ENCODE measurements at regions not wholly inside any gene's neighbourhood (a gene's known extent, or its start where the extent isn't known, plus 50 kb on each side); places are given as distances from the start of the nearest gene placed in this dataset.
"Not testable (repeated sequence)": the region's sequence is repeated elsewhere in the genome, so short reads cannot be mapped to it uniquely, and the experiment has no call there.

DNA sequence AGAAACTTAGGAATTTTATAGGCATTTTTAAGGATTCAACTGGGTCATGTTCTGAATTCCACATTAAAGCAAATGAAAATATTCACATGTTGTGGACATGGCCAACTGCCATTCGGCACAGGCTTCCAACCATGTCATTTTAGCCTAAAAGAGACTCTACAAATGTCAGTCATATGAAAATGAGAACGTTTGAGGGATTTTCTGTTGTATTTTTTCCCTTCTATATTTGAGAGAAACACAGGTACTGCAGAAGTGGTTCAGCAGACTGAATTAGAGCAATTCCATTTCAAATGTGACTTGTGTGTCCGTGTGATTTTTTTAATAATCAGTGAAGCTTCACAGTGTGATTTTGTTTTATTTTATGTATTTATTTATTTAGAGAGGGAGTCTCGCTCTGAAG, 124.3 kb downstream of the TP53TG3F start:
- DNase-seq (ENCODE audit: low read depth in 2 of 2); H3K4me3 ChIP-seq (replicated peaks in 1 of 2; ENCODE audit: low read depth in 2 of 2, low read length in 2 of 2): not testable (repeated sequence)

DNA sequence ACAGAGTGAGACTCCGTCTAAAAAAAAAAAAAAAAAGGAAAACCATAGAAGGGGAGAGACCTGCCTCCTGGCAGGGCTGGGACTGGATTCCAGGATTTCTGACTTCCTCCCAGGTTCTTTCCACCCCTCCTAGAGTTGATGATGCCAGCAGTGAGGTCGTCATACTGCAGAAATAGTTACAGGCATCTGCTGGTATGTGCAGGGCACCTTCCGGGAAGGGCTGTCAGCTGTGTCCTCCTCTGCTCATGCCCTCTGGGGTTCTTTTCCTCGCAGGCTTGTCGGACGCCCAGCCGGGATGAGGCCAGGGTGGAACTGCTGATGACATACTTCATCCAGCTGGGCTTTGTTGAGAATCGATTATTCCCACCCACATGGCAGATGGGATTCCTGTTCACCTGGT, 129.2 kb downstream of the TP53TG3F start:
- not testable (repeated sequence) for H3K4me3 ChIP-seq (replicated peaks in 1 of 2; ENCODE audit: low read depth in 2 of 2, low read length in 2 of 2)

DNA sequence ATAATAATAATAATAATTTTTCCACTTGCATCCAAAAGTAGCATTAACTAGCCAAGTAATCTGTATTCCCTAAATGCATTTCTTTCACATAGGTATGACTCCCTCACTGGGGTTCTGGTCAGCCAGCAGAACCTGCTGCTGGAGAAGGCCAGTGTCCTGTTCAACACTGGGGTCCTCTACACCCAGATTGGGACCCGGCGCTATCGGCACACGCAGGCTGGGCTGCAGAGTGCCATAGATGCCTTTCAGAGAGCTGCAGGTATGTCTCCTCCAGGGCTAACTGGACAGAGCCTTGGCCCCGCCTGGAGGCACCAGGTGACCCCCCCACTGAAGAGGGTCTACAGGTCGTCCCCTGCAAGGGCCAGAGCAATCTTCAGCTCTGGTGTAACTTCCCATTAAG, 133.9 kb downstream of the TP53TG3F start:
- DNase-seq (ENCODE audit: low read depth in 2 of 2); H3K4me3 ChIP-seq (replicated peaks in 1 of 2; ENCODE audit: low read depth in 2 of 2, low read length in 2 of 2): not testable (repeated sequence)

More for the DNA sequence above, 129.2 kb downstream of the TP53TG3F start:
- DNase-seq (ENCODE audit: low read depth in 2 of 2): not testable (repeated sequence)

DNA sequence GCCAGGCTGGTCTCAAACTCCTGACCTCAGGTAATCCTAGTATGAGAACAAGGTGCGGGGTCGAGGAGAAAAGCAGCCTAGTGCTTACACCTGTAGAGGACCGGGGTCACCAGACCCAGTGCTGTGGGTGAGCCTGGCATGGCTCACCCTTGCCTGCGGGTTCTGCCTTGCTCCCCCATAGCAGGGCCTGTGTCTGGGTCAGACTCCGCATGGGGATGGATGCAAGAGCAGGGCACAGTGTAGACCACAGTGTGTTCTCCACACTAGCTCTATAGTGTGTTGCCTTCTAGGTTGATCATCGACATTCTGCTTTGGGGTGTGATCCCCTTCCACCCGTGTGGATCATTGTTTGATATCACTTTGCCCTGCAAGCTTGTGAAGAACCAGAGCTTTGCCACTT, 135.7 kb downstream of the TP53TG3F start:
- H3K4me3 ChIP-seq (replicated peaks in 1 of 2; ENCODE audit: low read depth in 2 of 2, low read length in 2 of 2); DNase-seq (ENCODE audit: low read depth in 2 of 2): not testable (repeated sequence)

DNA sequence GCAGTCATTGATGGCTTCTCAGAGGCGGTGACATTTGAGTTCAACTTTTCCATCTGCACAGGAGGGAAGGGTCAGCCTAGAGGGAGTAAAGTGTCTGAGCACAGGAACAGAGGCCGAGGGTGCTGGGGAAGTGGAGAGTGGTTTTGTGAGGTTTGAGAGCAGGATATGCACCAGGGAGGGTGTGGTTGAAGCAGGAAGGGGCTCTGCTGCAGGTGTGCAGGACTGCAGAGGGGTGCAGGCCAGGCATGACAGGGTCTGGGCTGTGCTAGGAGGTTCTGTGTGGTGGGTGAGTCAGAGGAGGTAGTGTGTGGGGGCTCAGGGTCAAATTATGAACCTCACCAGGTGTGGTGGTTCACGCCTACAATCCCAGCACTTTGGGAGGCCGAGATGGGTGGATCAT, 141.6 kb downstream of the TP53TG3F start:
- not testable (repeated sequence) for DNase-seq (ENCODE audit: low read depth in 2 of 2); H3K4me3 ChIP-seq (replicated peaks in 1 of 2; ENCODE audit: low read depth in 2 of 2, low read length in 2 of 2)

DNA sequence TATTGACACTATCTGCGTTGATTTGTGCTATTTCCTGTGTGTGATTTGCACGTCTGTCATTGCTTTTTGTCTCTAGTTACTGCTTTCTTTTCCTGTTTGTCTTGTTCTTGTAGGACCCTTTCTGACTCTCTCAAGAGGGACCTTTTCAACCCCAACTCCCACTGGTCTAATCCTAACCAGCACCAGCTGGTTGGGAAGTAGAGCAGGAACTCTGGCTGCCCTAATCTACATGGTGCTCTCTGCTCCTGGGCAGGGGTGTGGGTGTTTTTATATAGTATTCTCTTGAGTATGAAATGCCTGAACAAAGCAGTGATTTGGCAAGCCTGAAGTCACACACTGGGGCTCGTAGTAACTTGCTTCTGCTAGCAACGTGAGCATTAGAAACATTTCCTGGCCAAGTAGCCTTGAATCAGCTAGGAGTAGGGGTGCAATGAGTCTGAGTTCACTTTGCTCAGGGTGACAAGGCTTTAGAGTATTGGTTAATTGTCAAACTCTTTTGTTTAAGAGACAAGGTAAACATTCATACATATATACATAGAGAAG, 164.2 kb downstream of the TP53TG3F start:
- H3K4me3 ChIP-seq (replicated peaks in 1 of 2; ENCODE audit: low read depth in 2 of 2, low read length in 2 of 2); DNase-seq (ENCODE audit: low read depth in 2 of 2): not testable (repeated sequence)

DNA sequence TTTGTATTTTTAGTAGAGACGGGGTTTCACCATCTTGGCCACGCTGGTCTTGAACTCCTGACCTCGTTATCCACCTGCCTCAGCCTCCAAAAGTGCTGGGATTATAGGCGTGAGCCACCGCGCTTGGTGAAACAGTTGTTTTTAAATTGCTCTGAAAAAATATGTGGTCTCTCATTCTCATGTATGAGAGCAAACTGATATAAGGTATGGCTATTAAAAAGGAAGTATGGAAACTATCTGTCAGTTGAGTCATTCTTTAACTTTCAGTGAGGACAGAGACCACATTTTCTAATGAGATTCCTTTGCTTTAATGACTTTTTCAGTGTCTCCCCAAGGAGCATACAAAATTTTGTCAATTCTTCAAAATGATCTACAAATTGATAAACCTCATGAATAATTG, 169.5 kb downstream of the TP53TG3F start:
- H3K4me3 ChIP-seq (replicated peaks in 1 of 2; ENCODE audit: low read depth in 2 of 2, low read length in 2 of 2); DNase-seq (ENCODE audit: low read depth in 2 of 2): not testable (repeated sequence)

DNA sequence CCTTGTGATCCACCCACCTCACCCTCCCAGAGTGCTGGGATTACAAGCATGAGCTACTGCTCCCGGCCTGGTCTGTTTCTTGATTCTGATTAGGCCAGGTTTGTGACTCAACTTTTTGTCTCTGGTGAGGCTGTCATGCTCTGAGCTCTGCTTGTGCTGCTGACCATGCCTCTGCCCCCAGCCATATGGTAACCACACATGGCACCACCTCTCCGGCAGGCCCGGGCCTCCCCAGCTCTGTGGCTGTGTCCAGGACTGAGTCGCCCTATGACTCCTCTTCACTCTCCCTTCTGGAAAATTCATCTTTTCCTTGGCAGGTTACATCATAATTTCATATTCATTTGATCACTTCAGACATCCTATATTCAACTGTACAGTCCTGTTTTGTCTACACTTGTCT, 172.3 kb downstream of the TP53TG3F start:
- not testable (repeated sequence) for H3K4me3 ChIP-seq (replicated peaks in 1 of 2; ENCODE audit: low read depth in 2 of 2, low read length in 2 of 2); DNase-seq (ENCODE audit: low read depth in 2 of 2)

DNA sequence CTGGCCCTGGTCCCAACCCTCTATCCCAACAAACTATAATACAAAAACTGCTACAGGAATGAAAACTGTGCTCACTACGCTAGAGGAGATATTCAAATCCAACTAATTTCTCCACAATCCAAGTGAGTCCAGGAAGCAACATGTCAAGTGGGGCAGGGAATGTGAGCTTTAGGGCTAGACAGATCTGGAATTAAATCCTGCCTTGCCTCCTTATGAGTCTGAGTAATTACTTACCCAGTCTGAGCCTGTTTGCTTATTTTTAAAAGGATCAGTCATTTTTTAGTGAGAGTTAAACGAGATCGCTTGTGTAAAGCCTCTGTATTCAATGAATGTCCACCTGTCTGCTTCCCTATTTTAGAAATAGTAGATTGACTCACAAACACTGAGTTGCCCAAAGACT, 174.6 kb downstream of the TP53TG3F start:
- DNase-seq (ENCODE audit: low read depth in 2 of 2); H3K4me3 ChIP-seq (replicated peaks in 1 of 2; ENCODE audit: low read depth in 2 of 2, low read length in 2 of 2): not testable (repeated sequence)

DNA sequence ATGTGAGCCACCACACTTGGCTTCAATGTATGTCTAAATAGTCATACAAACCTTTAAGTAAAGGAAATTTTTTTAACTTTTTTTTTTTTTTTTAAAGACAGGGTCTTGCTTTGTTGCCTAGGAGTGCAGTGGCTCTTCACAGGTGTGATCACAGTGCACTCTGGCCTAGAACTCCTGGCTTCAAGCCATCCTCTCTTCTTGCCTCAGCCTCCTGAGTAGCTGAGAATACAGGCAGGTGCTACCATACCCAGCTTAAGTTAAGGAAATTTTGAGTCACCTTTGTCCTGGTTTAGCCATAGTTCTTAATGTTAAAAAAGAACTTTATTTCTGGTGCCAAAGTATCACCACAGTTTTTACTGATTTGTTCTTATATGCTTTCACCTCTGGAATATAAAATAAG, 177.3 kb downstream of the TP53TG3F start:
- not testable (repeated sequence) for H3K4me3 ChIP-seq (replicated peaks in 1 of 2; ENCODE audit: low read depth in 2 of 2, low read length in 2 of 2)

DNA sequence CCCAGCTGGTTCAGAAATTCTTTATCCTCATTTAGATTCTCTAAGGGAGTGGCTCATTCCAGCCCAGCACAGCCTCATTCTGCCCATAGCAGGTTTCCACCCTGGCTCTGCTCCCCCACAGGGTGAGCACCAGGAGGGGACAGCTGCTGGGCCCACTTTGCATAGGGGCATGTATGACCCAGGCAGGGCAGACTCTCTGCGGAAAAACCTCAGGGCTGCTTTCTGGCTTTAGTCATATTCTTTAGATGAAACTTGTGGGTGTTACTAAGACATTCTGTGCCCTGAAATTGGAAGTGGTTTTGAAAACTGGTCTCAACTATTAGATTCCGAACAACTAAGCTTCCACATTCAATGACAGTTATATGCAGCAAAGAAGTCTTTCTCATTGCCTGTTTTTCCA, 183.9 kb downstream of the TP53TG3F start:
- DNase-seq (ENCODE audit: low read depth in 2 of 2); H3K4me3 ChIP-seq (replicated peaks in 1 of 2; ENCODE audit: low read depth in 2 of 2, low read length in 2 of 2): not testable (repeated sequence)

More for the DNA sequence above, 177.3 kb downstream of the TP53TG3F start:
- DNase-seq (ENCODE audit: low read depth in 2 of 2): not testable (repeated sequence)

DNA sequence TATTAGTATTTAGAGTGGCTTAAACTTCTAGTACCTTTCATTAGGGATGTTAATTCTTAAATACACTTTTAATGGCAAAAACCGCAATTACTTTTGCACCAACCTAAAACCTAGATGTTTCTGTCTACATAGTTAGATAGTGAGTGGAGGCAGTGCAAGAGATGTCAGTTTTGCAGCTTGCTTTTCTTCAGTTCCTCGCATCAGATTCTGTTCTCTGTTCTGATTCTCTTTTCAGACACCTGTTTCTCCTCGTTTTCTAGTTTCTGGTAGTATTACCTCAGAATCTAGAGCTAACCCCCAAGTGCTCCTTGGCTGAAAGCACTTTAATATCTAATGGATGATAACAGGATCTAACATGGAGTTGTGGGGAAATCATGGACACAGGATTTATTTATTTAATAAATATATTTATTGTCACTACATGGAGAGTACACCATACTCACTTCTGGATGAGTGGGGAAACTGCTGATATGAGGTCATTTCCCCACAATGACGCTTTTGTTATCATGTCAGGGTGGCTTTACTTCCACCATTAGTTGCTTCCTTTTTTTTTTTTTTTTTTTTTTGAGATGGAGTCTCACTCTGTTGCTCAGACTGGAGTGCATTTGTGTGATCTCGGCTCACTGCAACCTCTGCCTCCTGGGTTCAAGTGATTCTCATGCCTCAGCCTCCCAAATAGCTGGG, 184.4 kb downstream of the TP53TG3F start:
- not testable (repeated sequence) for H3K4me3 ChIP-seq (replicated peaks in 1 of 2; ENCODE audit: low read depth in 2 of 2, low read length in 2 of 2); DNase-seq (ENCODE audit: low read depth in 2 of 2)

DNA sequence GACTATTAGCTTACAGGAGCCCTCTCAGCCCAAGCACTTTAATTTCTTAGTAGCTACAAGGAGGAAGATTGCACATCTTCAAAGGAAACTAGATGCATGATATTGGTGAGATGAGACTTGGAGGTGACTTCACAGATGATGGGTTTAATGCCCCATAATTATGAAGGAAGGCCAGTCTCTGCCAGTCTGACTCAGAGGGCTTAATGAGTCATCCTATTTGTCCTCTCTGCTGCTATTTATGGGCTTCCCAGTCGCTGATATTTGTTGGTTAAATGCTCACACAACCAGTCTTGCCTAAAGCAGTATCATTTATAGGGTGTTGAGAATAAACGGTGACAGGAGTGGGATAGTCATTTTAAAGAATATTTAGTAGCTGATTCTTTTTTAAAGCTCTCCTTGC, 187.0 kb downstream of the TP53TG3F start:
- not testable (repeated sequence) for DNase-seq (ENCODE audit: low read depth in 2 of 2); H3K4me3 ChIP-seq (replicated peaks in 1 of 2; ENCODE audit: low read depth in 2 of 2, low read length in 2 of 2)

DNA sequence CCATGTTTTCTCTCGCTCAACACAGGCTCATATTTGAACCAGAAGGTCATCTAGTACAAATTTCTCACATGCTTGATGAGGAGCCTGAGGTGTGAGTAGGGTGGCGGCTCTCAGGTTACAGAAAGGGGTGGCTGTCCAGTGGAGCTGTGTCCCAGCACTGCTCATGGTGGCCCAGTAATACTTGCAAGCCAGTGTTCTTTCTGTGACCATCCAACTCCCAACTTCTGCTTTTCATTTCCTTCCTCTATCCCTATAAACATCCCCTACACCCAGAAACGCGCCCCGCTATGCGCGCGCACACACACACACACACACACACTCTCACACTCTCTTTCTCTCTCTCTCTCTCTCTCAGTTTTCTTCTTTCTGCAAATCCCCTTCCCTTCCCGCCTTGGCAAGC, 196.3 kb downstream of the TP53TG3F start:
- not testable (repeated sequence) for H3K4me3 ChIP-seq (replicated peaks in 1 of 2; ENCODE audit: low read depth in 2 of 2, low read length in 2 of 2); DNase-seq (ENCODE audit: low read depth in 2 of 2)

DNA sequence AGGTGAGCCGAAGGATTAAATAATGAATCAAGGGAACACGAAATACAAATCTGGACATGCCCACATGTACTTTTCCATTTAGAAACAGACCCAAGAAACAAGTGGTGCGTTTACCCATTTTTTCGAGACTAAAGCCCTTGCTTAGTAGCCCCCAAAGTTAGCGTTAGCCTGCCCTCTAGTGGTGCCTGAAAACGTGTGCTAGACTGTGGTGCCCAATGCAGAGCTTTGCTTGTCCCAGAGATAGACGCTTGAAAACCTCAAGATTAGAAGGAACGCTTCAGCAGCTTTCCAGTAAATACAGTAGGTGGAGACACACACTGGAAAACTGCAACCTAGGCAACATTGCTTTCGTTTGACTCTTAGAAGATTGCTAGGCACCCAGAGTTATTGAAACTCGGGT, 197.0 kb downstream of the TP53TG3F start:
- H3K4me3 ChIP-seq (replicated peaks in 1 of 2; ENCODE audit: low read depth in 2 of 2, low read length in 2 of 2); DNase-seq (ENCODE audit: low read depth in 2 of 2): not testable (repeated sequence)

DNA sequence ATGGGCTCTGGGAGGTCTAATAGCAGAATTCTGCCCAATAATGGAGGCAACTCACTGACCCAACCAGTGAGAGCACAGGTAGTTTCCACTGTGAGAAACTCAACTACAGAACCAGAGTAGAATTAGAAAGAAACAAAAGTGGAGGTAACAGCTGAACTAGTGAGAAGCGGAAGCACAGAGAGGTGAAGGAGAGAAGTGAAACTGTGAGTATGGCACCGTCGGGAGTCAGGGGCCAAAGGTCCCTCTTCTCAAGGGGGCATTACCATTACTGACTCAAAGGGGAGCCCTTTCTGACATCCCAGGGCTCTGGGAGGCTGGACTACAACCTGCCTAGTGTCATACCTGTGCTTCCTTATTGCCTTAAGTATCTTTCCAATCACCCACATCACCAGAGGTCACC, 198.3 kb downstream of the TP53TG3F start:
- not testable (repeated sequence) for DNase-seq (ENCODE audit: low read depth in 2 of 2); H3K4me3 ChIP-seq (replicated peaks in 1 of 2; ENCODE audit: low read depth in 2 of 2, low read length in 2 of 2)

DNA sequence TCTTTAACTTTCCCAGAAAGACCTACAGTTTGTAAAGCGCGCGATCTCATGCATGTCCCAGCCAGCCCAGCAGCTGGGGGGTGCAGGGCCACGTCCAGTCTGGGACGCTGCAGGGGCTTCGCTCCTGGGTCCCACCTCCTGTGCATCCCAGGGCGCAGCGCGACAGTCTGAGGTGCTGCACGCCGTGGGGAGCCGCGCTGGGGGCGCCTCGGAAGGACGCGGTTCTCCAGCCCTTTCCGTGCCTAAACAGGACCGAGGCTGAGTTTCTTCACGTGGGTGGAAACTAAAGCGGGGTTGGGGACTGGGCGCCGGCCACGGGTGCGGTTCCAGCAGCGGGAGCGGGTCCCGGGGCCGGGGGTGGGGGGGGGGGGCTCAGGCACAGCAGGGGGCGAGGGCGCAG, 221.4 kb downstream of the TP53TG3F start:
- DNase-seq (ENCODE audit: low read depth in 2 of 2); H3K4me3 ChIP-seq (replicated peaks in 1 of 2; ENCODE audit: low read depth in 2 of 2, low read length in 2 of 2): not testable (repeated sequence)

DNA sequence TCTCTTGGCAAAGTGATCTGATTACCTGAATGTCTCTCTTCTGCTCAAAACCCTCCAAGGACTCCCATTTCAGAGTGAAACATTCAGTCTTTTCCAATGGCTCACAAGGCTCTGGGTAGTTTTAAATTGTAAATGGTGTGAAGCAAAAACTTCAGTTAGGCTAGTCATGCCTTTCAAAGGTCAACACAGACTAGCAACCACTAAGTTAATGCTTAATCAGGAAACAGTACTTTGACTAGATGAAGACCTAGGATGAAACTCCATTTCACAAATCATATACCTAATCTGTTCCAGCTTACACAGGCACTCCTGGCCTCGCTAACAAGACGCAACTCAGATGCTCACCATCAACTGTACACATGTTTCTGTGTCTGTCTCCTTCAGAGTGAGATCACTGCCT, 240.9 kb downstream of the TP53TG3F start:
- H3K4me3 ChIP-seq (replicated peaks in 1 of 2; ENCODE audit: low read depth in 2 of 2, low read length in 2 of 2); DNase-seq (ENCODE audit: low read depth in 2 of 2): not testable (repeated sequence)

DNA sequence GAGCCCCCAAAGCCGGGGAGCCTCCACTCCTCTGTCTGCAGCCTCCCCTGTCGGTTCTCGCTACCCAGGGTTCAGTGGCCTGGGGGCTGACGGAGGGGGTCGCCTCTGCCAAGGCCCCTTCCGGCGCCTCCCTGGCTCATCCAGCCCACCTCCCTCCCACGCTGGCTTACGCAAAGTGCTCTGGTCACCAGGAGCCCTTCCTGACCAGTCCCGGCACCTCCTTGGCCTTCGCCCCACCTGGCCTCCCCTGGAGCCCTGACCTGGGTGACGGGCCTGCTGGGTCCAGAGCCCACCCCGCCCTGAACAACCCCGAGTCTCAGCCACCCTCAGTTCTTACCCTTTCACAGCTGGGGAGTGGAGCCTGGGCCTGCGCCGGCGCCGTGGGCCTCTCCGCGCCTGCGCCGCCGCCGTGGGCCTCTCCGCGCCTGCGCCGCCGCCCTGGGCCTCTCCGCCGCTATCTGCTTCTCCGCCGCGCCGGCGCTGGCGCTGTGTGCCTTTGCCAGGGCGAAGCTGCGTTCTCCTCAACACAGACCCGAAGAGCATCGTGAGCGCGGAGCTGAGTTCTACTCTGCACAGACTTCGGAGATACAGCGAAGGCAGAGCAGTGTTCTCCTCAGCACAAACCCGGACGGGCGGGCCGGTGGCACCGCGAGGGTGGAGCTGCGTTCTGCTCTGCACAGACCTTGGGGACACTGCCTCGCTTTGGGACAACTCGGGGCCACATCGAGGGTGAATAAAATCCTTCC, 247.6 kb downstream of the TP53TG3F start:
- not testable (repeated sequence) for DNase-seq (ENCODE audit: low read depth in 2 of 2)
- peak overlapping the region in 1 of 2 donors; percentile 2 for H3K4me3 ChIP-seq (replicated peaks in 1 of 2; ENCODE audit: low read depth in 2 of 2, low read length in 2 of 2)

Data from cardiac fibroblast (primary cell).